Superior temporal gyrus (tissue), 1 donor: ENCODE measurements at regions not wholly inside any gene's neighbourhood (a gene's known extent, or its start where the extent isn't known, plus 50 kb on each side); places are given as distances from the start of the nearest gene placed in this dataset.
"Not testable (repeated sequence)": the region's sequence is repeated elsewhere in the genome, so short reads cannot be mapped to it uniquely, and the experiment has no call there.

ENCODE experiments used
- DNase-seq: peaks from one replicate; pipeline ENCODE4 v3.0.0-alpha.2; 2016; ENCODE audit errors: extremely low spot score

GRCh38 chrX:34270434-34270833 lies 138.3 kb upstream of the FAM47A start:
- peak; percentile 24 for DNase-seq

GRCh38 chrX:34238896-34239295 lies 106.8 kb upstream of the FAM47A start:
- DNase-seq, result no peak

DNA sequence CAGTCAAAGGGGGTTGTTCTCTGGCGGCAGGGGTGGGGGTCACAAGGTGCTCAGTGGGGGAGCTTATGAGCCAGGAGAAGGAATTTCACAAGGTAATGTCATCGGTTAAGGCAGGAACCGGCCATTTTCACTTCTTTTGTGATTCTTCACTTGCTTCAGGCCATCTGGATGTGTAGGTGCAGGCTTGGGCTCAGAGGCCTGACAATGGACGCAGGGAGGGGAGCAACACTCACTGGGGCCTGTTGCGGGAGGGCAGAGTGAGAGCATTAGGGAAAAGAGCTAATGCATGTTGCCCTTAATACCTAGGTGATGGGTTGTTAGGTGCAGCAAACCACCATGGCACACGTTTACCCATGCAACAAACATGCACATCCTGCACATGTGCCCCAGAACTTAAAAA lies 98.0 kb upstream of the FAM47A start:
- not testable (repeated sequence) for DNase-seq

- DNase-seq, result no peak
Measured at GRCh38 chrX:34227804-34228203, 95.7 kb upstream of the FAM47A start.

GRCh38 chrX:34223574-34223973 lies 91.5 kb upstream of the FAM47A start:
- no peak for DNase-seq

DNA sequence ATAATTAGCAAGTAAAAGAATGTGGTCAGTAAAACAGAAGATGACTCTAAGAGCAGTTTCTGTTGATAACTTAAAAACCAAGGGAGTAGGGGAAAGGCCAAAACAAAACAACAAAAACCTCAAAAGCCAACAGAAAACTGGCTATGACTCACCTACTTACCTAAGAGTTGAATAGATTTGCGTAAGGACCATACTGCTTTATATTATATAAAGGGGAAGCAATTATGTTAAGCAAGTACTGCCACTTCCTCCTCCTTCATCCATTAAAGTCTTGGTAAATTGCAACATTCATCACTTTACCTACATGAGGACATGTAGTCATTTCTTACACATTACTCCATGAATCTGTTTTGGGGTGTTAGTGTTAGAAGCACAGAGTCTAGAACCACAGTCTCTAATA lies 85.9 kb upstream of the FAM47A start:
- no peak for DNase-seq

DNA sequence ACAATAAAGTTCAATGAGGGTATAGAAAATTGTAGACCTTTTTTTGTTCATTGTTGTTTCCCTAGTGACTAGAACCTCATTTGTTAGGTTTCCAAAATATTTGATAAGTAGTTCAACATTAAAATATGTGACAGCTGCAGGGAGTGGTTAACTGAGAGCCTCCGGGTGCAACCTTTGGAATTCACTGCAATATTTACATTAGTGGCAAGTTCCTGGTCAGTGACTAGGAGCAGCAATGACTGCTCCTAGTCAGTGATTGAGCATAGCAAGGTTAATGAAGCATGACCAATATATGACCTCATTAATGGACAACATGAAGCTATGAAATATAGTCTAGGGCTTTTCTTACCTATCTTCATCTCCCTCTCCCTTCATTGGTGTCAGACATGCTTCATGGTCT lies 65.8 kb upstream of the FAM47A start:
- DNase-seq, result no peak
